K562 (cell line): ENCODE measurements at regions not wholly inside any gene's neighbourhood (a gene's known extent, or its start where the extent isn't known, plus 50 kb on each side); places are given as distances from the start of the nearest gene placed in this dataset.
A peak's percentile ranks its signal among the peaks of the same experiment; 100 is the strongest.

Source experiments
- BHLHE40 ChIP-seq: IDR thresholded peaks from 2 replicates; pipeline ENCODE4 v1.6.1; 2011; ENCODE audit warnings: low read length, improper control_type of control experiment
- FOXK2 ChIP-seq, 2 experiments: fragments of 450-650 bp; IDR thresholded peaks in 1 of 2; conservative IDR thresholded peaks in 1 of 2; 2 replicates each; pipeline ENCODE4 v1.6.1; 2016; ENCODE audit warnings: low read depth in 2 of 2, mild to moderate bottlenecking in 1 of 2
- MAFF ChIP-seq: IDR thresholded peaks from 2 replicates; pipeline ENCODE4 v1.6.1; 2012; ENCODE audit warnings: low read length, improper control_type of control experiment
- TSC22D4 ChIP-seq: fragments of 450-650 bp; IDR thresholded peaks from 2 replicates; pipeline ENCODE4 v1.6.1; 2016; ENCODE audit warnings: missing genetic modification characterization, missing biosample characterization, control low read depth
- TF ChIP-seq, protein P1 (sequence below): fragments of 450-650 bp; IDR thresholded peaks from 2 replicates; pipeline ENCODE4 v1.6.1; 2016; ENCODE audit warnings: mild to moderate bottlenecking, moderate library complexity

DNA sequence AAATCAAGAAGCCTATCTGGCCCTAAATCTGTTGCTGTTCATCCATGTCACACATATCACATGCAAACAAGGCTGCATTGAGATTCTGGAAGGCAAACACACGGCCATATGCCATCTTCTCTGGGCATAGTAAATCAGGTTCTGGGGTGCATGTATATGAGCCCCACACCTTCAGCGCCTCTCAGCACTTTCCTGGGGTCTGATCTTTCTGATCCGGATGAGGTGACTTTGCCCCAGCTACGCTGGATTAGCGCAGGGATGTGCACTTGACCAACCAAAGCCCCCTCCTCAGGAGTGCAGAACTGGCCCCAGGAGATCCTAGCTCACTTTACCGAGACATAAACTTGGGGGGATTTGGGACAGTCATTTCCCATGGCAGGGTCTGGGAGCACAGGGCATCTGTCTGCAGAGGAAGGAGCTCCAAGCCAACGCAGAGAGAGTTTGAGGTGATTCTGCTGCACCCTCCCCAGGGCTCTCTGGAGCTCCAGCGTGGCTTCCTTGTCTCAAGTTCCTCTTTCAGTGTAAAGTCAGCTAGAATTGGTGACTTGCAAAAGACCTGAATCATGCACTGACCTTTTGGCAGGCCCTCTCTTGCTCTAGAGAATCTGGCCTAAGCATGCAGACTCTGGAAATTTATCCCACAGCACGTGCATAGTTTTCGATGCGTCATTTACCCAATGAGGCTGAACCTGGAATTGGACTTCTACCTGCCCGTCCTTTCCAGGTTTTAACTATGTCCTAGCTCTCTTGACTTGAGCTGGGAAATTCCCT lies 63.5 kb upstream of the KLF13 start (continued):
- TF ChIP-seq, protein P1, sequence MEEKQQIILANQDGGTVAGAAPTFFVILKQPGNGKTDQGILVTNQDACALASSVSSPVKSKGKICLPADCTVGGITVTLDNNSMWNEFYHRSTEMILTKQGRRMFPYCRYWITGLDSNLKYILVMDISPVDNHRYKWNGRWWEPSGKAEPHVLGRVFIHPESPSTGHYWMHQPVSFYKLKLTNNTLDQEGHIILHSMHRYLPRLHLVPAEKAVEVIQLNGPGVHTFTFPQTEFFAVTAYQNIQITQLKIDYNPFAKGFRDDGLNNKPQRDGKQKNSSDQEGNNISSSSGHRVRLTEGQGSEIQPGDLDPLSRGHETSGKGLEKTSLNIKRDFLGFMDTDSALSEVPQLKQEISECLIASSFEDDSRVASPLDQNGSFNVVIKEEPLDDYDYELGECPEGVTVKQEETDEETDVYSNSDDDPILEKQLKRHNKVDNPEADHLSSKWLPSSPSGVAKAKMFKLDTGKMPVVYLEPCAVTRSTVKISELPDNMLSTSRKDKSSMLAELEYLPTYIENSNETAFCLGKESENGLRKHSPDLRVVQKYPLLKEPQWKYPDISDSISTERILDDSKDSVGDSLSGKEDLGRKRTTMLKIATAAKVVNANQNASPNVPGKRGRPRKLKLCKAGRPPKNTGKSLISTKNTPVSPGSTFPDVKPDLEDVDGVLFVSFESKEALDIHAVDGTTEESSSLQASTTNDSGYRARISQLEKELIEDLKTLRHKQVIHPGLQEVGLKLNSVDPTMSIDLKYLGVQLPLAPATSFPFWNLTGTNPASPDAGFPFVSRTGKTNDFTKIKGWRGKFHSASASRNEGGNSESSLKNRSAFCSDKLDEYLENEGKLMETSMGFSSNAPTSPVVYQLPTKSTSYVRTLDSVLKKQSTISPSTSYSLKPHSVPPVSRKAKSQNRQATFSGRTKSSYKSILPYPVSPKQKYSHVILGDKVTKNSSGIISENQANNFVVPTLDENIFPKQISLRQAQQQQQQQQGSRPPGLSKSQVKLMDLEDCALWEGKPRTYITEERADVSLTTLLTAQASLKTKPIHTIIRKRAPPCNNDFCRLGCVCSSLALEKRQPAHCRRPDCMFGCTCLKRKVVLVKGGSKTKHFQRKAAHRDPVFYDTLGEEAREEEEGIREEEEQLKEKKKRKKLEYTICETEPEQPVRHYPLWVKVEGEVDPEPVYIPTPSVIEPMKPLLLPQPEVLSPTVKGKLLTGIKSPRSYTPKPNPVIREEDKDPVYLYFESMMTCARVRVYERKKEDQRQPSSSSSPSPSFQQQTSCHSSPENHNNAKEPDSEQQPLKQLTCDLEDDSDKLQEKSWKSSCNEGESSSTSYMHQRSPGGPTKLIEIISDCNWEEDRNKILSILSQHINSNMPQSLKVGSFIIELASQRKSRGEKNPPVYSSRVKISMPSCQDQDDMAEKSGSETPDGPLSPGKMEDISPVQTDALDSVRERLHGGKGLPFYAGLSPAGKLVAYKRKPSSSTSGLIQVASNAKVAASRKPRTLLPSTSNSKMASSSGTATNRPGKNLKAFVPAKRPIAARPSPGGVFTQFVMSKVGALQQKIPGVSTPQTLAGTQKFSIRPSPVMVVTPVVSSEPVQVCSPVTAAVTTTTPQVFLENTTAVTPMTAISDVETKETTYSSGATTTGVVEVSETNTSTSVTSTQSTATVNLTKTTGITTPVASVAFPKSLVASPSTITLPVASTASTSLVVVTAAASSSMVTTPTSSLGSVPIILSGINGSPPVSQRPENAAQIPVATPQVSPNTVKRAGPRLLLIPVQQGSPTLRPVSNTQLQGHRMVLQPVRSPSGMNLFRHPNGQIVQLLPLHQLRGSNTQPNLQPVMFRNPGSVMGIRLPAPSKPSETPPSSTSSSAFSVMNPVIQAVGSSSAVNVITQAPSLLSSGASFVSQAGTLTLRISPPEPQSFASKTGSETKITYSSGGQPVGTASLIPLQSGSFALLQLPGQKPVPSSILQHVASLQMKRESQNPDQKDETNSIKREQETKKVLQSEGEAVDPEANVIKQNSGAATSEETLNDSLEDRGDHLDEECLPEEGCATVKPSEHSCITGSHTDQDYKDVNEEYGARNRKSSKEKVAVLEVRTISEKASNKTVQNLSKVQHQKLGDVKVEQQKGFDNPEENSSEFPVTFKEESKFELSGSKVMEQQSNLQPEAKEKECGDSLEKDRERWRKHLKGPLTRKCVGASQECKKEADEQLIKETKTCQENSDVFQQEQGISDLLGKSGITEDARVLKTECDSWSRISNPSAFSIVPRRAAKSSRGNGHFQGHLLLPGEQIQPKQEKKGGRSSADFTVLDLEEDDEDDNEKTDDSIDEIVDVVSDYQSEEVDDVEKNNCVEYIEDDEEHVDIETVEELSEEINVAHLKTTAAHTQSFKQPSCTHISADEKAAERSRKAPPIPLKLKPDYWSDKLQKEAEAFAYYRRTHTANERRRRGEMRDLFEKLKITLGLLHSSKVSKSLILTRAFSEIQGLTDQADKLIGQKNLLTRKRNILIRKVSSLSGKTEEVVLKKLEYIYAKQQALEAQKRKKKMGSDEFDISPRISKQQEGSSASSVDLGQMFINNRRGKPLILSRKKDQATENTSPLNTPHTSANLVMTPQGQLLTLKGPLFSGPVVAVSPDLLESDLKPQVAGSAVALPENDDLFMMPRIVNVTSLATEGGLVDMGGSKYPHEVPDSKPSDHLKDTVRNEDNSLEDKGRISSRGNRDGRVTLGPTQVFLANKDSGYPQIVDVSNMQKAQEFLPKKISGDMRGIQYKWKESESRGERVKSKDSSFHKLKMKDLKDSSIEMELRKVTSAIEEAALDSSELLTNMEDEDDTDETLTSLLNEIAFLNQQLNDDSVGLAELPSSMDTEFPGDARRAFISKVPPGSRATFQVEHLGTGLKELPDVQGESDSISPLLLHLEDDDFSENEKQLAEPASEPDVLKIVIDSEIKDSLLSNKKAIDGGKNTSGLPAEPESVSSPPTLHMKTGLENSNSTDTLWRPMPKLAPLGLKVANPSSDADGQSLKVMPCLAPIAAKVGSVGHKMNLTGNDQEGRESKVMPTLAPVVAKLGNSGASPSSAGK = peak; percentile 56
- TF ChIP-seq TSC22D4 (tag) (no peak), MAFF (peak; percentile 62; the same call in 1 of the 2 replicates), BHLHE40 (peak; percentile 95), FOXK2 (conservative IDR thresholded peaks at IDR 0.05 in 1 of 2, IDR thresholded peaks at IDR 0.05 in 1 of 2; ENCODE audit: low read depth in 2 of 2) (no peak)
